ENCODE measurements at regions not wholly inside any gene's neighbourhood (a gene's known extent, or its start where the extent isn't known, plus 50 kb on each side); places are given as distances from the start of the nearest gene placed in this dataset.

DNA sequence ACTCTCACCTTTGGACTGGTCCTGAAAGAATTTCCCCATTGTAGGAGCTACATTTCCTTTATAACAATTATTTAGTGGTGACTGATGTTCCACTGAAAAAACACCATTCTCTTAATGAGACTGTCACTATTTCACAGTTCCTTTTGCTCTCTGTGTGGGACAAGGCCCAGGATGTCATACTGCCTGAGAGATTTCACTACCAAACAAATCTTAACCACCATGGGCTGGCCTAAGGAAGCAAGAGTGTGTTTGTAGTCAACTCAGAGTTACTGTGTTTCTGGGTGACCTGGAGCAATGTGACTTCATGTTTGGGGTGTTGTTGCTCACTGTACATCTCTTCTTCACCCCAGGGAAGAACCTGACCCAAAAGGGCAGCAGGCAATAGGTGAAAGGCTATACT, 50.1 kb upstream of the ZNF608 start:
- TF ChIP-seq LARP7 (IDR thresholded peaks at IDR 0.05) (no peak), POLR2AphosphoS5 (IDR thresholded peaks at IDR 0.05; ENCODE audit: low read length) (no peak), YY1 (IDR thresholded peaks at IDR 0.05; ENCODE audit: low read depth, low read length) (no peak), SMAD5 (IDR thresholded peaks at IDR 0.05; ENCODE audit: low read depth) (no peak), SREBF1 (IDR thresholded peaks at IDR 0.05; ENCODE audit: low read length) (no peak), NR2F1 (conservative IDR thresholded peaks at IDR 0.05) (no peak), NFIC (IDR thresholded peaks at IDR 0.05; ENCODE audit: low read depth, low read length) (no peak), SIN3A (IDR thresholded peaks at IDR 0.05; ENCODE audit: low read depth, low read length) (no peak), TAF1 (IDR thresholded peaks at IDR 0.05; ENCODE audit: borderline replicate concordance, low read depth, low read length) (no peak), CUX1 (IDR thresholded peaks at IDR 0.05; ENCODE audit: insufficient replicate concordance, low read depth, low read length) (no peak), EP300 (IDR thresholded peaks at IDR 0.05; ENCODE audit: borderline replicate concordance in 1 of 2, control insufficient read depth in 1 of 2, low read depth in 2 of 2, low read length in 2 of 2) (no peak), HDGF (IDR thresholded peaks at IDR 0.05) (no peak), BHLHE40 (IDR thresholded peaks at IDR 0.05; ENCODE audit: borderline replicate concordance in 1 of 2, low read depth in 2 of 2, low read length in 1 of 2) (no peak), NFYB (IDR thresholded peaks at IDR 0.05; ENCODE audit: insufficient read depth, low read depth, low read length) (no peak), DPF2 (IDR thresholded peaks at IDR 0.05) (no peak), KDM1A (IDR thresholded peaks at IDR 0.05; ENCODE audit: borderline replicate concordance) (no peak)
- Histone ChIP-seq H4K20me1 (ENCODE audit: control insufficient read depth, insufficient read depth) (no peaks in the 10 kb centered on the region), H3K4me2 (ENCODE audit: control insufficient read depth, insufficient read depth) (no peak overlapping the region; the same call in 1 of the 2 replicates), H3K27ac (ENCODE audit: control insufficient read depth, insufficient read depth) (no peak overlapping the region), H3K27me3 (replicated peaks in 1 of 2; ENCODE audit: control insufficient read depth in 2 of 2, insufficient read depth in 2 of 2, low read length in 1 of 2) (no peaks in the 10 kb centered on the region), H3K4me3 (no peak overlapping the region), H2AFZ (ENCODE audit: control insufficient read depth, low read depth, low read length) (no peak overlapping the region), H3K4me1 (ENCODE audit: control insufficient read depth, insufficient read depth, low read length) (peaks cover 20% of the 10 kb centered on the region), H3K9me3 (replicated peaks; ENCODE audit: control insufficient read depth, insufficient read depth, low read length) (no peaks in the 10 kb centered on the region), H3K9ac (ENCODE audit: control insufficient read depth, insufficient read depth, low read length) (no peak overlapping the region), H3K36me3 (ENCODE audit: control insufficient read depth in 2 of 2, insufficient read depth in 2 of 2, low read length in 1 of 2) (no peaks in the 10 kb centered on the region), H3K79me2 (ENCODE audit: control insufficient read depth, insufficient read depth, low read length) (no peaks in the 10 kb centered on the region)
- ChIA-PET POLR2A (interaction anchor here (0.6 kb wide), 1 partner anchor 428 kb away, joined by 3 read pairs; no protein-coding TSS in a partner anchor), RAD21 (ENCODE audit: unreplicated experiment) (interaction anchor here (0.9 kb wide), 1 partner anchor 46 kb away, joined by 3 read pairs; no protein-coding TSS in a partner anchor), SMC1A (ENCODE audit: uncharacterized antibody, unreplicated experiment) (interaction anchor here (0.6 to 4.0 kb wide), 4 partner anchors 11 to 48 kb away, joined by 3 to 17 read pairs (median 6); no protein-coding TSS in a partner anchor), CTCF (no interaction called here)
- FAIRE-seq: no peak
- peak; percentile 21 for DNase-seq (ENCODE audit: low read depth, low spot score)
- intact Hi-C loops (cut with micrococcal nuclease; ENCODE audit: unreplicated experiment): no loop called here
- ATAC-seq: peak; percentile 70
- in situ Hi-C loops (cut with MboI): no loop called here
- BruUV-seq (replicated peaks): no TSS peak

Data from GM12878 (cell line).